Loucy (cell line): ENCODE measurements at regions not wholly inside any gene's neighbourhood (a gene's known extent, or its start where the extent isn't known, plus 50 kb on each side); places are given as distances from the start of the nearest gene placed in this dataset.

Source experiments
- EZH2phosphoT487 ChIP-seq: fragments of 200-600 bp; IDR thresholded peaks from 2 replicates; pipeline ENCODE4 v1.6.1; 2018; ENCODE audit warnings: antibody characterized with exemption, mild to moderate bottlenecking, moderate library complexity, borderline replicate concordance
- TF ChIP-seq, protein P1 (sequence below): fragments of 200-600 bp; sonication (generic); conservative IDR thresholded peaks from 2 replicates; pipeline ENCODE4 v1.5.1; 2014; ENCODE audit warnings: mild to moderate bottlenecking, antibody characterized with exemption, low read length

DNA sequence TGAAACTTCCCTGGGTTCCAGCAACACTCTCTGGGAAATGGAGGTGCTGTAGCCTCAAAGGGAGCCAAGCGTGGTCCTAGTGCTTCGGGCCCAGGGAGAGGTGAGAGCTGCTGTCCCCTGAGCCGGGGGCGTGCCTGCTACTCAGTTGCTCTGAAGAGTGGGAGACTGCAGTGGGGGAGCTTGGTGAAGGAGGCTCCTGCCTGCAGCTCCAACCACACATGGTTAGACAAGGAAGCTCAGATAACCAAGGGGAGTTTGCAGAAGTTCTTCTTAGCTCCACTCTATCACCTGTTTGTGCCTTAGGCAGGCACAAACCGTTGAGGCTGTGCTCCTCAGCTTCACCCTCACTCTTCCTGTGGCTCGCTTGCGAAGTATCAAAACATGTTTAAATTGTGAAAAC is 53.6 kb upstream of the TRPM1 start:
- TF ChIP-seq, protein P1, sequence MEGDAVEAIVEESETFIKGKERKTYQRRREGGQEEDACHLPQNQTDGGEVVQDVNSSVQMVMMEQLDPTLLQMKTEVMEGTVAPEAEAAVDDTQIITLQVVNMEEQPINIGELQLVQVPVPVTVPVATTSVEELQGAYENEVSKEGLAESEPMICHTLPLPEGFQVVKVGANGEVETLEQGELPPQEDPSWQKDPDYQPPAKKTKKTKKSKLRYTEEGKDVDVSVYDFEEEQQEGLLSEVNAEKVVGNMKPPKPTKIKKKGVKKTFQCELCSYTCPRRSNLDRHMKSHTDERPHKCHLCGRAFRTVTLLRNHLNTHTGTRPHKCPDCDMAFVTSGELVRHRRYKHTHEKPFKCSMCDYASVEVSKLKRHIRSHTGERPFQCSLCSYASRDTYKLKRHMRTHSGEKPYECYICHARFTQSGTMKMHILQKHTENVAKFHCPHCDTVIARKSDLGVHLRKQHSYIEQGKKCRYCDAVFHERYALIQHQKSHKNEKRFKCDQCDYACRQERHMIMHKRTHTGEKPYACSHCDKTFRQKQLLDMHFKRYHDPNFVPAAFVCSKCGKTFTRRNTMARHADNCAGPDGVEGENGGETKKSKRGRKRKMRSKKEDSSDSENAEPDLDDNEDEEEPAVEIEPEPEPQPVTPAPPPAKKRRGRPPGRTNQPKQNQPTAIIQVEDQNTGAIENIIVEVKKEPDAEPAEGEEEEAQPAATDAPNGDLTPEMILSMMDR, result no peak
- no peak for TF ChIP-seq EZH2phosphoT487
